Endodermal cell (in vitro differentiated cells): ENCODE measurements at regions not wholly inside any gene's neighbourhood (a gene's known extent, or its start where the extent isn't known, plus 50 kb on each side); places are given as distances from the start of the nearest gene placed in this dataset.

Experiments used
- DNase-seq: peaks from one replicate; pipeline ENCODE4 v3.0.0-alpha.2; 2017
- H3K27ac ChIP-seq: 2 replicates; pipeline ENCODE4 v1.5.1; 2013; ENCODE audit warnings: mild to moderate bottlenecking, low read depth, low read length, moderate library complexity
- H3K27me3 ChIP-seq: 2 replicates; pipeline ENCODE4 v1.6.1; 2013; ENCODE audit warnings: mild to moderate bottlenecking, low read length, moderate library complexity; ENCODE audit not compliant: insufficient read depth, control insufficient read depth, poor library complexity, severe bottlenecking
- H3K36me3 ChIP-seq: 2 replicates; pipeline ENCODE4 v1.7.0; 2013; ENCODE audit warnings: mild to moderate bottlenecking, low read length, moderate library complexity; ENCODE audit not compliant: control insufficient read depth, insufficient read depth
- H3K4me1 ChIP-seq: one replicate; pipeline ENCODE4 v1.7.0; 2013; ENCODE audit warnings: low read length; ENCODE audit not compliant: control insufficient read depth, insufficient read depth
- H3K4me3 ChIP-seq: 2 replicates; pipeline ENCODE4 v1.5.1; 2013; ENCODE audit warnings: mild to moderate bottlenecking, low read length, moderate library complexity
- H3K9ac ChIP-seq: 2 replicates; pipeline ENCODE4 v1.6.1; 2013; ENCODE audit warnings: mild to moderate bottlenecking, low read length, moderate library complexity; ENCODE audit not compliant: poor library complexity, severe bottlenecking; ENCODE audit errors: extremely low read depth
- H3K9me3 ChIP-seq: 2 replicates; pipeline ENCODE4 v1.6.1; 2013; ENCODE audit warnings: mild to moderate bottlenecking, low read length, moderate library complexity; ENCODE audit not compliant: control insufficient read depth
- H3K27ac Mint-ChIP-seq: 2 replicates; pipeline ENCODE4 v1.8.0; 2020; ENCODE audit warnings: mixed read lengths
- H3K27me3 Mint-ChIP-seq: 2 replicates; pipeline ENCODE4 v1.8.0; 2021; ENCODE audit warnings: mild to moderate bottlenecking, mixed read lengths; ENCODE audit not compliant: insufficient read depth
- H3K36me3 Mint-ChIP-seq: 2 replicates; pipeline ENCODE4 v1.8.0; 2020; ENCODE audit warnings: low read depth, mixed read lengths
- H3K4me1 Mint-ChIP-seq: 2 replicates; pipeline ENCODE4 v1.8.0; 2020; ENCODE audit warnings: mixed read lengths
- H3K4me3 Mint-ChIP-seq: 2 replicates; pipeline ENCODE4 v1.8.0; 2020; ENCODE audit warnings: mild to moderate bottlenecking, moderate library complexity, mixed read lengths
- H3K9me3 Mint-ChIP-seq: 2 replicates; pipeline ENCODE4 v1.8.0; 2020; ENCODE audit warnings: mild to moderate bottlenecking, mixed read lengths
- CTCF ChIP-seq: fragments of 200-600 bp; sonication (generic); conservative IDR thresholded peaks from 2 replicates; pipeline ENCODE4 v1.5.0; 2021; ENCODE audit warnings: antibody characterized with exemption, mild to moderate bottlenecking
- WGBS, 2 experiments: methylation state at CpG; one replicate each; pipeline versions ENCODE4 v1.1.5 to v1.1.7; 2013; ENCODE audit warnings: missing lambda C conversion rate in 2 of 2, mixed read lengths in 1 of 2; ENCODE audit not compliant: insufficient coverage in 1 of 2, insufficient read length in 1 of 2; 5-methylcytosine and 5-hydroxymethylcytosine counted together

- no peak overlapping the region for H3K9ac ChIP-seq
- no peaks in the 10 kb centered on the region for H3K4me1 ChIP-seq
- H3K27ac ChIP-seq, result no peak overlapping the region
- no peaks in the 10 kb centered on the region for H3K27me3 ChIP-seq
- Mint-ChIP-seq H3K9me3 (peaks cover 41% of the 10 kb centered on the region), H3K4me1 (no peaks in the 10 kb centered on the region), H3K4me3 (no peak overlapping the region), H3K27ac (no peak overlapping the region), H3K36me3 (peaks cover 1% of the 10 kb centered on the region), H3K27me3 (no peaks in the 10 kb centered on the region)
- no peak overlapping the region for H3K4me3 ChIP-seq
- WGBS, 2 experiments, result 81 to 90% methylated on average over 2 to 4 of the region's 4 CpGs
- H3K36me3 ChIP-seq, result no peaks in the 10 kb centered on the region
- peaks cover 63% of the 10 kb centered on the region for H3K9me3 ChIP-seq
- TF ChIP-seq CTCF, result no peak
- no peak for DNase-seq
Observed at GRCh38 chr2:107622741-107623310, 203.9 kb upstream of the RGPD4 start.

- TF ChIP-seq CTCF, result no peak
- Histone ChIP-seq H3K9me3 (peaks cover 44% of the 10 kb centered on the region), H3K27ac (no peak overlapping the region), H3K4me3 (no peak overlapping the region), H3K4me1 (no peaks in the 10 kb centered on the region), H3K27me3 (no peaks in the 10 kb centered on the region), H3K36me3 (no peaks in the 10 kb centered on the region), H3K9ac (no peak overlapping the region)
- Mint-ChIP-seq H3K27me3 (no peaks in the 10 kb centered on the region), H3K4me3 (no peak overlapping the region), H3K27ac (no peak overlapping the region), H3K36me3 (no peaks in the 10 kb centered on the region), H3K9me3 (peaks cover 35% of the 10 kb centered on the region), H3K4me1 (no peaks in the 10 kb centered on the region)
- DNase-seq, result no peak
Observed at GRCh38 chr2:107625982-107626381, 200.7 kb upstream of the RGPD4 start.

- Mint-ChIP-seq H3K27me3 (no peaks in the 10 kb centered on the region), H3K36me3 (no peaks in the 10 kb centered on the region), H3K4me3 (no peak overlapping the region), H3K27ac (no peak overlapping the region), H3K9me3 (peaks cover 28% of the 10 kb centered on the region), H3K4me1 (no peaks in the 10 kb centered on the region)
- H3K36me3 ChIP-seq, result no peaks in the 10 kb centered on the region
- H3K4me1 ChIP-seq, result no peaks in the 10 kb centered on the region
- WGBS, 2 experiments, result no CpG with 5 or more reads among the region's 1 CpG
- H3K4me3 ChIP-seq, result no peak overlapping the region
- TF ChIP-seq CTCF, result no peak
- H3K9me3 ChIP-seq, result peaks cover 32% of the 10 kb centered on the region
- DNase-seq, result no peak
- H3K27me3 ChIP-seq, result no peaks in the 10 kb centered on the region
- H3K9ac ChIP-seq, result no peak overlapping the region
- no peak overlapping the region for H3K27ac ChIP-seq
Observed at GRCh38 chr2:107627164-107627563, 199.5 kb upstream of the RGPD4 start.
